SW 1271 (cell line): ENCODE measurements at regions not wholly inside any gene's neighbourhood (a gene's known extent, or its start where the extent isn't known, plus 50 kb on each side); places are given as distances from the start of the nearest gene placed in this dataset.

Source experiments
- DNase-seq, 2 experiments: peaks; one replicate each; lab custom pipeline; 2025; lab: John Stamatoyannopoulos, UW

GRCh38 chr13:80666782-80667552, 326.0 kb upstream of the SPRY2 start:
- no peak for DNase-seq

- DNase-seq: no peak
These were observed 324.9 kb upstream of the SPRY2 start for GRCh38 chr13:80665792-80666333.

- no peak for DNase-seq
These were observed 324.0 kb upstream of the SPRY2 start for GRCh38 chr13:80664950-80665349.

- no peak for DNase-seq
These were observed 322.9 kb upstream of the SPRY2 start for GRCh38 chr13:80663788-80664187.

GRCh38 chr13:80658705-80659104, 317.8 kb upstream of the SPRY2 start:
- DNase-seq: no peak

- DNase-seq: no peak
These were observed 315.6 kb upstream of the SPRY2 start for GRCh38 chr13:80656512-80656904.

GRCh38 chr13:80655778-80656511, 315.0 kb upstream of the SPRY2 start:
- no peak for DNase-seq

GRCh38 chr13:80654638-80655249, 313.8 kb upstream of the SPRY2 start:
- DNase-seq: no peak

GRCh38 chr13:80649274-80649673, 308.3 kb upstream of the SPRY2 start:
- DNase-seq: no peak

GRCh38 chr13:80642641-80643040, 301.7 kb upstream of the SPRY2 start:
- no peak for DNase-seq

GRCh38 chr13:80633251-80633650, 292.3 kb upstream of the SPRY2 start:
- DNase-seq: no peak

- DNase-seq: peak in 1 of 2 experiments; percentile 4
These were observed 289.8 kb upstream of the SPRY2 start for GRCh38 chr13:80630685-80631121.

- DNase-seq: no peak
These were observed 277.9 kb upstream of the SPRY2 start for GRCh38 chr13:80618781-80619180.

GRCh38 chr13:80612804-80613203, 271.9 kb upstream of the SPRY2 start:
- no peak for DNase-seq

- DNase-seq: no peak
These were observed 270.4 kb upstream of the SPRY2 start for GRCh38 chr13:80611310-80611709.

- no peak for DNase-seq
These were observed 264.8 kb upstream of the SPRY2 start for GRCh38 chr13:80605716-80606115.

- DNase-seq: no peak
These were observed 264.1 kb upstream of the SPRY2 start for GRCh38 chr13:80605011-80605410.

- DNase-seq: no peak
These were observed 263.2 kb upstream of the SPRY2 start for GRCh38 chr13:80604098-80604497.

GRCh38 chr13:80603351-80603750, 262.4 kb upstream of the SPRY2 start:
- no peak for DNase-seq

GRCh38 chr13:80599765-80600164, 258.8 kb upstream of the SPRY2 start:
- no peak for DNase-seq

- DNase-seq: no peak
These were observed 257.3 kb upstream of the SPRY2 start for GRCh38 chr13:80598189-80598588.

GRCh38 chr13:80591976-80592740, 251.2 kb upstream of the SPRY2 start:
- DNase-seq: no peak
